ENCODE measurements at regions not wholly inside any gene's neighbourhood (a gene's known extent, or its start where the extent isn't known, plus 50 kb on each side); places are given as distances from the start of the nearest gene placed in this dataset.

DNA sequence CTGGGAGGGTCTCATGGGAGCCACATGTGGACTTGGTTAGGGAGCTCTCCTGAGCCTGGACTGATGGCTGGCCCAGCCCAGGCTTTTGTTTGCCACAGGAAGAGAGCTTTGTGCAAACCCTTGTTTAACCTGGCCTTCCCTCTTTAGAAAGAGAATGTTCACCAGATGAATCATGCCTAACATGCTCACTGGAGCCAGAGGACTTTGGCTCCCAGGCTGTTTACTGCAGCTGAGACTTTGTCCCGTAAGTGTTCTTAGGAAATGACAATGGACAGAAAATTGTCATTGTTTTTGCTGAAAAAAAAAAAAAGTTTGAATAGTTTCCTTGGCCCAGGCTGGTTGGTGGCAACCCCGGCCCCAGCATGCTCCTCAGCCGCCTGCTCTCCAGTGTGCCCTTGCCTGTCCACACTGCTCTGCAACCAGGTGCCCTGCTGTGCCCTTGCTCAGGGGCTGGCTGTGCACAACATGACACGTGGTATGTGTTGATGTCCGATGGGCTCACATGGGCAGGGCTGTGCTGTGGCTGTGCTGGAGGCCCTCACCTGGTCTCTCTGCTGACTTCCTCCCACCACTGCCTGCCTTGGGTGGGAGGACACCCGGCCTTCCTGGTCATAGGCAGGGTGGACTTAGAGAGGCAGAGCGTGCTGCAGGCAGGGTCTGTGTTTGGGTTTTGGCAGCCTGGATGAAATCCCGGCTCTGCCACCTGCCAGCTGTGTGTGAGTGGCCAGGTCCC is 215.3 kb upstream of the ZNF32 start:
- Histone ChIP-seq H3K9me3 (no peaks in the 10 kb centered on the region), H3K27ac (no peak overlapping the region), H3K4me1 (replicated peaks) (no peaks in the 10 kb centered on the region), H3K4me3 (no peak overlapping the region), H3K36me3 (no peaks in the 10 kb centered on the region), H3K27me3 (replicated peaks; ENCODE audit: insufficient read depth) (no peaks in the 10 kb centered on the region)
- 71% methylated on average over 8 of the region's 8 CpGs for WGBS
- intact Hi-C loops (cut with DNase I): no loop called here
- DNase-seq (ENCODE audit: low spot score): no peak
- TF ChIP-seq, protein P1, sequence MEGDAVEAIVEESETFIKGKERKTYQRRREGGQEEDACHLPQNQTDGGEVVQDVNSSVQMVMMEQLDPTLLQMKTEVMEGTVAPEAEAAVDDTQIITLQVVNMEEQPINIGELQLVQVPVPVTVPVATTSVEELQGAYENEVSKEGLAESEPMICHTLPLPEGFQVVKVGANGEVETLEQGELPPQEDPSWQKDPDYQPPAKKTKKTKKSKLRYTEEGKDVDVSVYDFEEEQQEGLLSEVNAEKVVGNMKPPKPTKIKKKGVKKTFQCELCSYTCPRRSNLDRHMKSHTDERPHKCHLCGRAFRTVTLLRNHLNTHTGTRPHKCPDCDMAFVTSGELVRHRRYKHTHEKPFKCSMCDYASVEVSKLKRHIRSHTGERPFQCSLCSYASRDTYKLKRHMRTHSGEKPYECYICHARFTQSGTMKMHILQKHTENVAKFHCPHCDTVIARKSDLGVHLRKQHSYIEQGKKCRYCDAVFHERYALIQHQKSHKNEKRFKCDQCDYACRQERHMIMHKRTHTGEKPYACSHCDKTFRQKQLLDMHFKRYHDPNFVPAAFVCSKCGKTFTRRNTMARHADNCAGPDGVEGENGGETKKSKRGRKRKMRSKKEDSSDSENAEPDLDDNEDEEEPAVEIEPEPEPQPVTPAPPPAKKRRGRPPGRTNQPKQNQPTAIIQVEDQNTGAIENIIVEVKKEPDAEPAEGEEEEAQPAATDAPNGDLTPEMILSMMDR (IDR thresholded peaks at IDR 0.05): no peak
- peak; percentile 41 for TF ChIP-seq POLR2AphosphoS5 (IDR thresholded peaks at IDR 0.05)

DNA sequence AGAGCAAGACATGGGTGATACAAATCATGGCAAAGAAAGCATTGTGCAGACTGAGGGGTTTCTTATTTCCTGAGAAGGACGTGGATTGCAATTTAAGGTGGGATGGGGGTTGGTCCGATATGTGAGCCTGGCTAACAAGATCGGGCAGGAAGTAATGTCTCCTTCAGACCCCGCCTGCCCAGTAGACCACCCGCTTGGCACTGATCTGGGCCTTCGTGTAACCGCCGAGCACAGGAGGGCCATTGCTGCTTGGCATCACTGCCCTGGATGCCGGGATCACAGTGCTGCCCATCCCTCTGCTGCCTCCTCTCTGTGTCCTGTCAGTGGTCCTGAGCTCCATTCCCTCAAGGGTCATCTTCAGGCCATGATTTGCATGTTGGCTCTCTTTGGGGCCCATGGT is 214.6 kb upstream of the ZNF32 start:
- Histone ChIP-seq H3K36me3 (no peaks in the 10 kb centered on the region), H3K4me1 (replicated peaks) (no peaks in the 10 kb centered on the region), H3K4me3 (no peak overlapping the region), H3K27me3 (replicated peaks; ENCODE audit: insufficient read depth) (no peaks in the 10 kb centered on the region), H3K9me3 (no peaks in the 10 kb centered on the region), H3K27ac (no peak overlapping the region)
- intact Hi-C loops (cut with DNase I): no loop called here
- TF ChIP-seq POLR2AphosphoS5 (IDR thresholded peaks at IDR 0.05) (no peak), POLR2A (IDR thresholded peaks at IDR 0.05) (no peak)
- TF ChIP-seq, protein P1 (IDR thresholded peaks at IDR 0.05): no peak
- WGBS: 96% methylated on average over 9 of the region's 9 CpGs
- DNase-seq (ENCODE audit: low spot score): no peak

DNA sequence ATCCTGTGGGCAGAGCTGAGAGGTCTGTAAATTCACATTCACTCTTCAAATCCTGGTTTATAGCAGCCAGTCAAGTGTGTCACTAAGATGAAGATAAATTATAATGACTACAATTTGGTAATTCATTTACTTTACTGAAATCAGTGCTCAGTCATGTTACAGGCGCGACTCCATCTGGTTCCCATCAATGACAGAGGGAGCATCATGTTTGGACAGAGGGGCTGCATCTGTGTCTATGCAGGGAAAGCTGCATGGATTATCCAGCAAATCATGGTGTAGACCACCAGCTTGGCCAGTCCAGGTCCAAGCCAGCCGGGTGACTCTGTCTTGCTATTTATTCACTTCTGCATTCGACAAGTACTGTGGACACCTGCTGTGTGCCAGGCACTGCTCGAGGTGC is 214.1 kb upstream of the ZNF32 start:
- Histone ChIP-seq H3K4me1 (replicated peaks) (no peaks in the 10 kb centered on the region), H3K36me3 (no peaks in the 10 kb centered on the region), H3K9me3 (no peaks in the 10 kb centered on the region), H3K4me3 (no peak overlapping the region), H3K27me3 (replicated peaks; ENCODE audit: insufficient read depth) (no peaks in the 10 kb centered on the region), H3K27ac (no peak overlapping the region)
- no peak for DNase-seq (ENCODE audit: low spot score)
- no peak for TF ChIP-seq POLR2A (IDR thresholded peaks at IDR 0.05)
- TF ChIP-seq, protein P1 (IDR thresholded peaks at IDR 0.05): no peak
- no peak for TF ChIP-seq POLR2AphosphoS5 (IDR thresholded peaks at IDR 0.05)
- 94% methylated on average over 5 of the region's 5 CpGs for WGBS
- intact Hi-C loops (cut with DNase I): no loop called here

GRCh38 chr10:43861966-43862751 is 213.5 kb upstream of the ZNF32 start:
- Histone ChIP-seq H3K9me3 (no peaks in the 10 kb centered on the region), H3K4me1 (replicated peaks) (no peaks in the 10 kb centered on the region), H3K27me3 (replicated peaks; ENCODE audit: insufficient read depth) (no peaks in the 10 kb centered on the region), H3K4me3 (no peak overlapping the region), H3K36me3 (no peaks in the 10 kb centered on the region), H3K27ac (no peak overlapping the region)
- DNase-seq (ENCODE audit: low spot score): no peak
- intact Hi-C loops (cut with DNase I): no loop called here
- no peak for TF ChIP-seq POLR2A (IDR thresholded peaks at IDR 0.05)
- TF ChIP-seq POLR2AphosphoS5 (IDR thresholded peaks at IDR 0.05): no peak
- TF ChIP-seq, protein P1 (IDR thresholded peaks at IDR 0.05): no peak
- WGBS: 71% methylated on average over 3 of the region's 3 CpGs
